Breast epithelium (tissue), 3 donors: ENCODE measurements at regions not wholly inside any gene's neighbourhood (a gene's known extent, or its start where the extent isn't known, plus 50 kb on each side); places are given as distances from the start of the nearest gene placed in this dataset.

Experiments
- POLR2A ChIP-seq: fragments of 450-650 bp; IDR thresholded peaks from one replicate; pipeline ENCODE4 v1.6.1; 2016; ENCODE audit warnings: antibody characterized with exemption, mild to moderate bottlenecking, moderate library complexity
- POLR2AphosphoS5 ChIP-seq, 3 donors: sonication (generic); formaldehyde crosslinking; IDR thresholded peaks; one replicate each; pipeline ENCODE4 v1.6.1; 2017; ENCODE audit warnings: antibody characterized with exemption in 3 of 3
- TF ChIP-seq, protein P1 (sequence below), 3 donors: fragments of 450-650 bp; IDR thresholded peaks; one replicate each; pipeline ENCODE4 v1.5.1; 2016 to 2017; ENCODE audit warnings: antibody characterized with exemption in 3 of 3, mild to moderate bottlenecking in 3 of 3, moderate library complexity in 3 of 3

DNA sequence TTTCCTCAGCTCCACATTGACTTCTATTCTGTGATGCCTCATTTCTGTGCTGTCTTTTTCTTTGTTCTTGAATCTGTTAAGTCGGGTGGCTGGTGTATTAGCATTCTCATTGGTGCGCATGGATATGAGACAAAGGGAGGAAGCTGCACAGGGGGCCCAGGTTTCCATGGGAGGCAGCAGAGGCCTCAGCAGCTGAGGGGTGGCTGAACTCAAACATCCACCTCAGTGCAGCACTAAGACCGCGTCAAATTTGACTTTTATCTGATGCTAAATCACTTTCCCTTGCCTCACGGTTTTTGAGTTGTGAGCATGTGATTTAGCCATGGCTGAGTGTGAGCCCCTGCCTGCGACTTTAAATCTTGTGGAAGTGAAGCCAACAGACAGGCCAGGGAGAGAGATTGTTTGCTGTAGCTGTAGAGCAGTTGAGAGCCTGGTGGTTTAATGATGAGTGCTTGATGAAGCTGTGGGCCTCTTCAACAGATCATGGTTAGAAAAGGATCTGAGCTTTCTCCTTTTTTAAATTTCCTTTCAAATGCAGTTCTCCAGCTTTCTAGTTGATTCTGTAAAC lies 193.3 kb upstream of the ZNF804B start:
- TF ChIP-seq, protein P1, sequence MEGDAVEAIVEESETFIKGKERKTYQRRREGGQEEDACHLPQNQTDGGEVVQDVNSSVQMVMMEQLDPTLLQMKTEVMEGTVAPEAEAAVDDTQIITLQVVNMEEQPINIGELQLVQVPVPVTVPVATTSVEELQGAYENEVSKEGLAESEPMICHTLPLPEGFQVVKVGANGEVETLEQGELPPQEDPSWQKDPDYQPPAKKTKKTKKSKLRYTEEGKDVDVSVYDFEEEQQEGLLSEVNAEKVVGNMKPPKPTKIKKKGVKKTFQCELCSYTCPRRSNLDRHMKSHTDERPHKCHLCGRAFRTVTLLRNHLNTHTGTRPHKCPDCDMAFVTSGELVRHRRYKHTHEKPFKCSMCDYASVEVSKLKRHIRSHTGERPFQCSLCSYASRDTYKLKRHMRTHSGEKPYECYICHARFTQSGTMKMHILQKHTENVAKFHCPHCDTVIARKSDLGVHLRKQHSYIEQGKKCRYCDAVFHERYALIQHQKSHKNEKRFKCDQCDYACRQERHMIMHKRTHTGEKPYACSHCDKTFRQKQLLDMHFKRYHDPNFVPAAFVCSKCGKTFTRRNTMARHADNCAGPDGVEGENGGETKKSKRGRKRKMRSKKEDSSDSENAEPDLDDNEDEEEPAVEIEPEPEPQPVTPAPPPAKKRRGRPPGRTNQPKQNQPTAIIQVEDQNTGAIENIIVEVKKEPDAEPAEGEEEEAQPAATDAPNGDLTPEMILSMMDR (IDR thresholded peaks at IDR 0.05), result no peak
- TF ChIP-seq POLR2AphosphoS5 (IDR thresholded peaks at IDR 0.05), result no peak
- TF ChIP-seq POLR2A, result no peak
